Caco-2 (cell line): ENCODE measurements at regions not wholly inside any gene's neighbourhood (a gene's known extent, or its start where the extent isn't known, plus 50 kb on each side); places are given as distances from the start of the nearest gene placed in this dataset.

Source experiments
- BruUV-seq: library from RNA; stranded (reverse); fragments of 400-500 nt; replicated peaks from 2 replicates; lab custom pipeline; 2021; lab: Mats Ljungman, UMichigan
- CTCF ChIA-PET: fragments of 300-600 bp; sonication (Branson Sonifier 250); formaldehyde crosslinking; loops from one replicate; lab custom pipeline; 2022; ENCODE audit warnings: antibody characterized with exemption; lab: Charles Lee
- POLR2A ChIA-PET: fragments of 300-600 bp; sonication (Branson Sonifier 250); formaldehyde crosslinking; loops from one replicate; lab custom pipeline; 2022; ENCODE audit warnings: antibody characterized with exemption; lab: Charles Lee
- DNase-seq, 2 experiments: peaks; one replicate each; pipeline versions ENCODE4 v3.0.0 to v3.0.0-alpha.2; 2020 to 2022
- H3K27me3 ChIP-seq: replicated peaks from 2 replicates; pipeline ENCODE4 v1.6.0; 2011; ENCODE audit warnings: low read length; ENCODE audit not compliant: control insufficient read depth, insufficient read depth
- H3K36me3 ChIP-seq: 2 replicates; pipeline ENCODE4 v1.5.1; 2011; ENCODE audit warnings: low read length; ENCODE audit not compliant: control insufficient read depth, insufficient read depth
- H3K4me1 ChIP-seq: fragments of 250-450 bp; sonication (Bioruptor Pico); 2 replicates; pipeline ENCODE4 v1.5.1; 2020; ENCODE audit warnings: mild to moderate bottlenecking
- H3K4me3 ChIP-seq: 2 replicates; pipeline ENCODE4 v1.5.1; 2011; ENCODE audit warnings: low read depth, mild to moderate bottlenecking, control low read depth, low read length
- H3K9me3 ChIP-seq: fragments of 250-450 bp; sonication (Bioruptor Pico); 2 replicates; pipeline ENCODE4 v1.5.1; 2020; ENCODE audit warnings: mild to moderate bottlenecking, moderate library complexity
- H3K27ac Mint-ChIP-seq: one replicate; pipeline ENCODE4 v1.8.0; 2022; ENCODE audit warnings: mixed read lengths; ENCODE audit not compliant: unreplicated experiment
- H3K27me3 Mint-ChIP-seq: one replicate; pipeline ENCODE4 v1.8.0; 2022; ENCODE audit warnings: mixed read lengths; ENCODE audit not compliant: insufficient read depth, unreplicated experiment
- H3K36me3 Mint-ChIP-seq: one replicate; pipeline ENCODE4 v1.8.0; 2022; ENCODE audit warnings: mild to moderate bottlenecking, mixed read lengths; ENCODE audit not compliant: insufficient read depth, unreplicated experiment
- H3K4me1 Mint-ChIP-seq: one replicate; pipeline ENCODE4 v1.8.0; 2022; ENCODE audit warnings: low read depth, mixed read lengths; ENCODE audit not compliant: unreplicated experiment
- H3K4me3 Mint-ChIP-seq: one replicate; pipeline ENCODE4 v1.8.0; 2022; ENCODE audit warnings: mild to moderate bottlenecking, moderate library complexity, mixed read lengths; ENCODE audit not compliant: unreplicated experiment
- H3K9me3 Mint-ChIP-seq: one replicate; pipeline ENCODE4 v1.8.0; 2022; ENCODE audit warnings: mixed read lengths; ENCODE audit not compliant: unreplicated experiment
- intact Hi-C: fragments of 100-400 bp; cut with micrococcal nuclease; formaldehyde crosslinking; loops from one replicate; pipeline ENCODE4 v1.10.0; 2022; ENCODE audit not compliant: unreplicated experiment
- TF ChIP-seq, protein P1 (sequence below), 2 experiments: fragments of 200-600 bp in 1 of 2; IDR thresholded peaks; 1 replicate in 1 of 2; 2 replicates in 1 of 2; pipeline versions ENCODE4 v1.5.1 to v1.8.0; 2011 to 2022; ENCODE audit warnings: antibody characterized with exemption in 1 of 2, control low read depth in 1 of 2, inconsistent platforms in 1 of 2, low read depth in 1 of 2, low read length in 1 of 2, mild to moderate bottlenecking in 1 of 2, moderate library complexity in 1 of 2; ENCODE audit not compliant: insufficient read depth in 1 of 2, severe bottlenecking in 1 of 2, unreplicated experiment in 1 of 2

DNA sequence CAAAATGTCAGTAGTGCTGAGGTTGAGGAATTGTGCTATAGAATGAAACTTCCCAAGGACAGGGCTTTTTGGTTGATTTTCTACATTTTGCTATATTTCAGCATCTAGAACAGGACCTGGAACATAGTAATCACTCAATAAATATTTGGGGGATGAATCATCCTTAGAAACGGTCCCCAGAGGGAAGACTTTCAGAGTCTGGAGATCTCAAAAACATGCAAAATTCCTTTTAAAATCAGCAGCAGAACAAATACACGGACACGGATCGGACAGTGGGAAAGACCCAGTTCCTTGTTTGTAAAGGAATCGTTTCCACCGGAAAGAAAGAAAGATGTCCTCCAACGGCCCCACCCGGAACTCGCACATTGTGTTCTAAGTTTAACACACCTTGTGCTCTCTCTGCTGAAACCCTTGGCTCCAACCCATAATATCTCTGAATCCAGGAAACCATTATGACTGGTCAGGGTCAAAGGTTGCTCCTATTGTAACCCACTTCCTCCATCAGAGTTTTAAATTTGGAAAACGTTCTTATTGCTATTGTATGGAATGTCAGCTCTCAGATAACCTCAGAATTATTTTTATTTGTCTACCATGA is 617.2 kb downstream of the MED13L start:
- Mint-ChIP-seq H3K27ac (no peak overlapping the region), H3K27me3 (peaks cover 7% of the 10 kb centered on the region), H3K4me1 (no peaks in the 10 kb centered on the region), H3K4me3 (no peak overlapping the region), H3K9me3 (no peaks in the 10 kb centered on the region), H3K36me3 (no peaks in the 10 kb centered on the region)
- Histone ChIP-seq H3K27me3 (no peaks in the 10 kb centered on the region), H3K9me3 (no peaks in the 10 kb centered on the region), H3K4me3 (no peak overlapping the region), H3K4me1 (no peaks in the 10 kb centered on the region), H3K36me3 (no peaks in the 10 kb centered on the region)
- BruUV-seq, result no TSS peak
- ChIA-PET CTCF (no interaction called here), POLR2A (no interaction called here)
- intact Hi-C loops, result no loop called here
- TF ChIP-seq, protein P1, sequence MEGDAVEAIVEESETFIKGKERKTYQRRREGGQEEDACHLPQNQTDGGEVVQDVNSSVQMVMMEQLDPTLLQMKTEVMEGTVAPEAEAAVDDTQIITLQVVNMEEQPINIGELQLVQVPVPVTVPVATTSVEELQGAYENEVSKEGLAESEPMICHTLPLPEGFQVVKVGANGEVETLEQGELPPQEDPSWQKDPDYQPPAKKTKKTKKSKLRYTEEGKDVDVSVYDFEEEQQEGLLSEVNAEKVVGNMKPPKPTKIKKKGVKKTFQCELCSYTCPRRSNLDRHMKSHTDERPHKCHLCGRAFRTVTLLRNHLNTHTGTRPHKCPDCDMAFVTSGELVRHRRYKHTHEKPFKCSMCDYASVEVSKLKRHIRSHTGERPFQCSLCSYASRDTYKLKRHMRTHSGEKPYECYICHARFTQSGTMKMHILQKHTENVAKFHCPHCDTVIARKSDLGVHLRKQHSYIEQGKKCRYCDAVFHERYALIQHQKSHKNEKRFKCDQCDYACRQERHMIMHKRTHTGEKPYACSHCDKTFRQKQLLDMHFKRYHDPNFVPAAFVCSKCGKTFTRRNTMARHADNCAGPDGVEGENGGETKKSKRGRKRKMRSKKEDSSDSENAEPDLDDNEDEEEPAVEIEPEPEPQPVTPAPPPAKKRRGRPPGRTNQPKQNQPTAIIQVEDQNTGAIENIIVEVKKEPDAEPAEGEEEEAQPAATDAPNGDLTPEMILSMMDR (IDR thresholded peaks at IDR 0.05; ENCODE audit: insufficient read depth in 1 of 2, low read depth in 1 of 2, low read length in 1 of 2, severe bottlenecking in 1 of 2, unreplicated experiment in 1 of 2), result no peak
- no peak for DNase-seq

DNA sequence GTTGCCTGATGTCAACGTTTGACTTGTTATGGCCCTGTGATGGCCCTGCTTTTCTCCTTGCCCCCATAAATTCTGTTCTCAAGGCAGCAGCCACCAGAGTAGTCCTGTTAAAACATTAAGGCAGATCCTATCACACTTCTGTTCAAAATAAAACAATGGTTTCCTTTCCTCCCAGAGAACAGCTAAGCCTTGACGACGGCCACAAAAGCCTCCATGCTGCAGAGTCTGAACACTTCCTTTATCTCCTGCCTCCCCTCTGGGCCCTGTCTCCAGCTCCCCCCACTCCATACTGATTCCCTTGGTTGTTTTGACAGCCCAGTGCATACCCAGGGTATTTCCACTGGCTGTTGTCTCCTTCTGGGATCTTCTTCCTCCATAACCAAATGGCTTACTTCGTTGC is 618.1 kb downstream of the MED13L start:
- POLR2A ChIA-PET, result no interaction called here
- no peaks in the 10 kb centered on the region for H3K4me1 Mint-ChIP-seq
- intact Hi-C loops, result no loop called here

DNA sequence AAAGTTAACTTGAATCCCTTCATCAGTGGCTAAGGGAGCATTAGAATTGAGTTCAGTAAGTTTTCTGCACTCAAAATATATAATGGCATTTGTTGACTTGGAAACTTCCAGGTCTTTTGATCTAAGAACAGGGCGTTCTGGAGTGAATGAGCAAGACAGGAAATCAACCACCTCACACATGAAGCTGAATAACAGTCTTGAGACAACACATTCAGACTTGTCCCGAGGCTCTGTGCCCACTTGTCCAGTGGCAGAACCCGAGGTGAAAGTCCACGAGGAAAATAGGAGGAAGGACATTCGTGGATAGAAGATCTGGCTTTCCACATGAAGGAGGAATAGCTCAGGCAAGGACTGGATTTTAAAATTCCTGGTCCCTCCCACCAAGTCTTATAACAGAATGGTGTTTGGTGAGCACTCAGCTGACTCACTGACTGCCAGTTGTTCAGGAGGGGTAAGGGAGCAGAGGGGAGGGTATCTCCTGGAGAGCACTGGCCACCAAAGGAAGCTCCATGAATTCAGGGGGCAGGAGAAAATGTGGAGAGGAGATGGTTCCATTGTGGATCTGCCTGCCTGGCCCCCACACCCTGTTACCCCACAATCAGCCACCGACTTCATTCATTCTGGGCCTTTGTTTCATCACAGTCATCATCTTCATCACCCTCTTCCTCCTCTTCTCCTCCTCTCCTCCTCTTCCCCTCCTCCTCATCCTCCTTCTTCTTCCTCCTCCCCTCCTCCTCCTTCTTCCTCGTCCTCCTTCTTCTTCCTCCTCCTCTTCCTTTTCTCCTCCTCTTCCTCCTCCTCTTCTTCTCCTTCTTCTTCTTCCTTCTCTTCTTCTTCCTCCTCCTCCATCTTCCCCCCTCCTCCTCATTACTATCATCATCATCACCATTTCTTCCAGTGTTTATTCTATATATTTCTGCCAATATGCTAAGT is 620.1 kb downstream of the MED13L start:
- Histone ChIP-seq H3K4me3 (no peak overlapping the region), H3K27me3 (no peaks in the 10 kb centered on the region), H3K4me1 (no peaks in the 10 kb centered on the region), H3K9me3 (no peaks in the 10 kb centered on the region), H3K36me3 (no peaks in the 10 kb centered on the region)
- Mint-ChIP-seq H3K4me3 (no peak overlapping the region), H3K27ac (no peak overlapping the region), H3K36me3 (no peaks in the 10 kb centered on the region), H3K27me3 (peaks cover 7% of the 10 kb centered on the region), H3K9me3 (no peaks in the 10 kb centered on the region), H3K4me1 (no peaks in the 10 kb centered on the region)
- ChIA-PET CTCF (interaction anchor here (0.6 kb wide), 1 partner anchor 10 kb away, joined by 5 read pairs; no protein-coding TSS in a partner anchor), POLR2A (no interaction called here)
- TF ChIP-seq, protein P1 (IDR thresholded peaks at IDR 0.05; ENCODE audit: insufficient read depth in 1 of 2, low read depth in 1 of 2, low read length in 1 of 2, severe bottlenecking in 1 of 2, unreplicated experiment in 1 of 2), result no peak
- DNase-seq, result no peak
- no TSS peak for BruUV-seq
- intact Hi-C loops, result no loop called here

More for the DNA sequence above, 618.1 kb downstream of the MED13L start:
- no peaks in the 10 kb centered on the region for H3K27me3 ChIP-seq
- H3K27me3 Mint-ChIP-seq, result peaks cover 7% of the 10 kb centered on the region
- H3K9me3 ChIP-seq, result no peaks in the 10 kb centered on the region
- H3K4me3 ChIP-seq, result no peak overlapping the region
- H3K36me3 ChIP-seq, result no peaks in the 10 kb centered on the region
- no peaks in the 10 kb centered on the region for H3K4me1 ChIP-seq
- no peaks in the 10 kb centered on the region for H3K36me3 Mint-ChIP-seq
- no peak for DNase-seq
- TF ChIP-seq, protein P1 (IDR thresholded peaks at IDR 0.05; ENCODE audit: insufficient read depth in 1 of 2, low read depth in 1 of 2, low read length in 1 of 2, severe bottlenecking in 1 of 2, unreplicated experiment in 1 of 2), result no peak
- H3K9me3 Mint-ChIP-seq, result no peaks in the 10 kb centered on the region
- H3K4me3 Mint-ChIP-seq, result no peak overlapping the region
- CTCF ChIA-PET, result no interaction called here
- BruUV-seq, result no TSS peak
- H3K27ac Mint-ChIP-seq, result no peak overlapping the region
